ENCODE measurements at regions not wholly inside any gene's neighbourhood (a gene's known extent, or its start where the extent isn't known, plus 50 kb on each side); places are given as distances from the start of the nearest gene placed in this dataset.

DNA sequence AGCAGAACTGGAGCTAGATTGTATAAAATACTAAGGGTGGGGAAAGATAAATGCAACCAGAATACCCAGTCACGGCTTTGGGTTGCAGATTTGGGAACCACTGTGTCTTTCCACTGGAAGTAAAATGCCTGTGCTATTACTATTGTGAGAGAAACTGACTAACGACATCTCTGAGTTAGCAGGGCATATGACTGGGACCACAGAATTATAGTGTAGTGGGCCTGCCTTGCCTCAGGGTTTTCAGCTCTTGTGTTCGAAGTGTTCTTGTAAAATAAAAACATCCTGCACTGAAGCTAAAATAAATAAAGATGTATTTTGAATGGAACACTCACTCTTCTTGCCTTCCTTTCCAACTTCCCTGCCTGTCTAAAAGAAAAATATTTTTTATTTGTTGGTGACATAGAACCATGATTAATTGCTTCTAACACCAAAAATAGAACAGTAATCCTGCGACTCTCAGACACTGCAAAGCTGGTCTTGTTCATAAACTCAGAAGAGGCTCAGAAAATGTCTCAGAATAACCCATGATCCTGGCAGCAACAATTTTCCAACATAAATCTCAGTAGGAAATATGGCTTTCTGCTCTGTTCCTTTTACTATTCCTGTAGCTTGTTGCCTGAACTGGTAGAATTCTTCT is 104.2 kb downstream of the FAM47B start:
- Histone ChIP-seq H3K27ac (no peak overlapping the region), H3K36me3 (no peaks in the 10 kb centered on the region), H3K9me3 (no peaks in the 10 kb centered on the region), H3K27me3 (no peaks in the 10 kb centered on the region), H3K4me3 (no peak overlapping the region), H3K4me1 (no peaks in the 10 kb centered on the region)
- WGBS, 2 donors = 54 to 59% methylated on average over 4 of the region's 4 CpGs
- TF ChIP-seq, protein P1, sequence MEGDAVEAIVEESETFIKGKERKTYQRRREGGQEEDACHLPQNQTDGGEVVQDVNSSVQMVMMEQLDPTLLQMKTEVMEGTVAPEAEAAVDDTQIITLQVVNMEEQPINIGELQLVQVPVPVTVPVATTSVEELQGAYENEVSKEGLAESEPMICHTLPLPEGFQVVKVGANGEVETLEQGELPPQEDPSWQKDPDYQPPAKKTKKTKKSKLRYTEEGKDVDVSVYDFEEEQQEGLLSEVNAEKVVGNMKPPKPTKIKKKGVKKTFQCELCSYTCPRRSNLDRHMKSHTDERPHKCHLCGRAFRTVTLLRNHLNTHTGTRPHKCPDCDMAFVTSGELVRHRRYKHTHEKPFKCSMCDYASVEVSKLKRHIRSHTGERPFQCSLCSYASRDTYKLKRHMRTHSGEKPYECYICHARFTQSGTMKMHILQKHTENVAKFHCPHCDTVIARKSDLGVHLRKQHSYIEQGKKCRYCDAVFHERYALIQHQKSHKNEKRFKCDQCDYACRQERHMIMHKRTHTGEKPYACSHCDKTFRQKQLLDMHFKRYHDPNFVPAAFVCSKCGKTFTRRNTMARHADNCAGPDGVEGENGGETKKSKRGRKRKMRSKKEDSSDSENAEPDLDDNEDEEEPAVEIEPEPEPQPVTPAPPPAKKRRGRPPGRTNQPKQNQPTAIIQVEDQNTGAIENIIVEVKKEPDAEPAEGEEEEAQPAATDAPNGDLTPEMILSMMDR (IDR thresholded peaks at IDR 0.05) = no peak
- DNase-seq = no peak
- intact Hi-C loops (cut with DNase I) = no loop called here
- ATAC-seq = no peak

DNA sequence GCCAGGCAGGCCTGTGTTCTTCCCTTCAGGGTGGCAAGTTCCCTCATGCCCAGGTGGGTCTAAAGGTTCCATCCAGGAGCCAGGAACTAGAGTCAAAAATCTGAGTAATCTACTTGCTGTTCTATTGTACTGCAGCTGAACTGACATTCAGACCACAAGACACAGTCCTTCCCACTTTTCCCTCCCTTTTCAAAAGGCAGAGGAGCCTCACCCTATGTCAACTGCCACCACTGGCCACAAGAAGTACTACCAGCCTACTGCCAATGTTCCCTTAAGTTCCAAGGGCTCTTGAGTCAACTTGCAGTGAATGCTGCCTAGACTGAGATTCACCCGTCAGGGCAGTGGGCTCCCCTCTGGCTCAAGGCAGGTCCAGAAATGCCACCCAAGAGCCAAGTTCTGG is 133.5 kb downstream of the FAM47B start:
- ATAC-seq (no peak), DNase-seq (no peak)
- Histone ChIP-seq H3K4me3 (no peak overlapping the region), H3K27ac (no peak overlapping the region), H3K4me1 (no peaks in the 10 kb centered on the region), H3K9me3 (peaks cover 0 to 4% (median 0%) of the 10 kb centered on the region in 11 donors), H3K27me3 (no peaks in the 10 kb centered on the region), H3K36me3 (no peaks in the 10 kb centered on the region)
- whole genome bisulfite sequencing, 2 donors = 83 to 92% methylated on average over 1 of the region's 1 CpG
- intact Hi-C loops (cut with DNase I) = no loop called here
- TF ChIP-seq, protein P1 (IDR thresholded peaks at IDR 0.05) = no peak

DNA sequence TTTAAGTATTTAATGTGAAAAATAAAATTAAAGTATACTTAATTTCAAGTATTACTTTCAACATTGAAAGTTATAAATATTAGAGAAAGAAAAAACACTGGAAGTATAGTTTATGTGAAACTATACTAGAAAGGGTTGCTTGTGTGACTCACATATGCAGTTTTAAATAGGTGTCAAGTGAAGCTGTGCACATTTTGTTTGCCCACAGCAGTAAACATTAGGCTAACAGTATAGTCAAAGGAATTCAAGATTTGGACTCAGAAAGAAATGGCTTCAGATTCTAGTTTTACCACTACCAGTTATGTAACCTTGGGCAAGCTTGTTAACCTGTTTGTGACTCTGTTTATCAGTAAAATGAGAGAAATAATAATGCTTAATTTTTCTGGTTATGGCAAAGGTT is 148.2 kb downstream of the FAM47B start:
- Histone ChIP-seq H3K27ac (no peak overlapping the region), H3K4me1 (no peaks in the 10 kb centered on the region), H3K27me3 (no peaks in the 10 kb centered on the region), H3K4me3 (no peak overlapping the region), H3K36me3 (no peaks in the 10 kb centered on the region), H3K9me3 (no peaks in the 10 kb centered on the region)
- DNase-seq (no peak), ATAC-seq (no peak)
- TF ChIP-seq, protein P1 (IDR thresholded peaks at IDR 0.05) = no peak
- intact Hi-C loops (cut with DNase I) = no loop called here

DNA sequence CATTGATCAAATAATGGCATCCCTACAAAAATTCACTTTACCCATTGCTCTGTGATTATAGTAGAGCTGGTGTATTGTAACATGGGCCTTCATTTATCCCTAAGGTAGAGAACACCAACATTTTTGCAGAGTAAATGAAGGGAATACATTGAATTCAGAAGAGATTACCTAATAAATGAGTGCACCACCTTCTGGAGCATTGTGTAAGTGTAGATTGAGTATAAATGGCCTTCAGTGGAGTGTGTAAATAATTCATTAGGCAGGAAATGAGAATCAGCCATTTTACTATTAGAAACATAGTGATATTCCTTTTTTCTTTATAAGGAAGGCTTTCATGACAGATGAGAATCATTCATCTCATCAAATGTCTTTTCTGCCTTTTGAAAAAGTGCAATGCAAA is 155.8 kb downstream of the FAM47B start:
- Histone ChIP-seq H3K27me3 (no peaks in the 10 kb centered on the region), H3K4me1 (no peaks in the 10 kb centered on the region), H3K4me3 (no peak overlapping the region), H3K27ac (no peak overlapping the region), H3K36me3 (no peaks in the 10 kb centered on the region), H3K9me3 (no peaks in the 10 kb centered on the region)
- intact Hi-C loops (cut with DNase I) = no loop called here
- TF ChIP-seq, protein P1 (IDR thresholded peaks at IDR 0.05) = peak in 1 of 9 donors; percentile 7
- no peak for DNase-seq
- ATAC-seq = no peak

Measured in heart right ventricle (tissue), 16 donors.